Loucy (cell line): ENCODE measurements at regions not wholly inside any gene's neighbourhood (a gene's known extent, or its start where the extent isn't known, plus 50 kb on each side); places are given as distances from the start of the nearest gene placed in this dataset.

Experiments
- H2AFZ ChIP-seq: fragments of 200-600 bp; sonication (generic); 2 replicates; pipeline ENCODE4 v1.6.0; 2016; ENCODE audit warnings: antibody characterized with exemption, mild to moderate bottlenecking, low read length, moderate library complexity
- H3F3A ChIP-seq: fragments of 200-600 bp; 2 replicates; pipeline ENCODE4 v1.6.0; 2016; ENCODE audit warnings: antibody characterized with exemption, low read depth, mild to moderate bottlenecking
- H3K27me3 ChIP-seq: fragments of 200-600 bp; sonication (generic); 2 replicates; pipeline ENCODE4 v1.6.1; 2014; ENCODE audit warnings: low read length, mild to moderate bottlenecking; ENCODE audit not compliant: insufficient read depth, poor library complexity, severe bottlenecking
- H3K36me3 ChIP-seq: fragments of 200-600 bp; sonication (generic); 2 replicates; pipeline ENCODE4 v1.6.1; 2016; ENCODE audit warnings: low read length; ENCODE audit not compliant: insufficient read depth
- H3K4me1 ChIP-seq: fragments of 200-600 bp; sonication (generic); 2 replicates; pipeline ENCODE4 v1.5.1; 2014; ENCODE audit warnings: low read length, mild to moderate bottlenecking; ENCODE audit not compliant: insufficient read depth, poor library complexity, severe bottlenecking
- H3K4me2 ChIP-seq: fragments of 200-600 bp; sonication (generic); 2 replicates; pipeline ENCODE4 v1.6.0; 2014; ENCODE audit warnings: antibody characterized with exemption, low read length, low read depth, mild to moderate bottlenecking; ENCODE audit not compliant: poor library complexity, severe bottlenecking
- H3K4me3 ChIP-seq: fragments of 200-600 bp; sonication (generic); 2 replicates; pipeline ENCODE4 v1.5.1; 2014; ENCODE audit warnings: low read length, mild to moderate bottlenecking, mixed read lengths; ENCODE audit not compliant: poor library complexity, severe bottlenecking
- H3K79me2 ChIP-seq: fragments of 200-600 bp; sonication (generic); 2 replicates; pipeline ENCODE4 v1.6.1; 2014; ENCODE audit warnings: low read length; ENCODE audit not compliant: insufficient read depth
- H3K9ac ChIP-seq: fragments of 200-600 bp; sonication (generic); 2 replicates; pipeline ENCODE4 v1.6.0; 2014; ENCODE audit warnings: mild to moderate bottlenecking, low read depth, low read length, moderate library complexity; ENCODE audit not compliant: poor library complexity, severe bottlenecking
- H3K9me2 ChIP-seq: fragments of 200-600 bp; sonication (generic); replicated peaks from 2 replicates; pipeline ENCODE4 v1.6.1; 2016; ENCODE audit warnings: low read depth, low read length, mixed read lengths
- H3K9me3 ChIP-seq: fragments of 200-600 bp; sonication (generic); 2 replicates; pipeline ENCODE4 v1.6.1; 2014; ENCODE audit warnings: mild to moderate bottlenecking, antibody characterized with exemption, low read length, low read depth; ENCODE audit not compliant: insufficient read depth
- H4K20me1 ChIP-seq: fragments of 200-600 bp; sonication (generic); 2 replicates; pipeline ENCODE4 v1.6.0; 2014; ENCODE audit warnings: antibody characterized with exemption, low read length, mild to moderate bottlenecking; ENCODE audit not compliant: insufficient read depth, poor library complexity, severe bottlenecking
- CTCF ChIP-seq: fragments of 200-600 bp; sonication (generic); conservative IDR thresholded peaks from 2 replicates; pipeline ENCODE4 v1.5.1; 2014; ENCODE audit warnings: mild to moderate bottlenecking, antibody characterized with exemption, low read length
- EZH2phosphoT487 ChIP-seq: fragments of 200-600 bp; IDR thresholded peaks from 2 replicates; pipeline ENCODE4 v1.6.1; 2018; ENCODE audit warnings: antibody characterized with exemption, mild to moderate bottlenecking, moderate library complexity, borderline replicate concordance

GRCh38 chr4:179755322-179755721, 2313.1 kb upstream of the AGA start:
- H3K4me1 ChIP-seq = no peaks in the 10 kb centered on the region
- H3K4me2 ChIP-seq = no peak overlapping the region
- H3F3A ChIP-seq = no peaks in the 10 kb centered on the region
- no peak overlapping the region for H3K4me3 ChIP-seq
- H3K9me3 ChIP-seq = no peaks in the 10 kb centered on the region
- H3K9ac ChIP-seq = no peak overlapping the region
- H3K9me2 ChIP-seq = no peaks in the 10 kb centered on the region
- no peak overlapping the region for H2AFZ ChIP-seq
- no peaks in the 10 kb centered on the region for H3K27me3 ChIP-seq
- no peaks in the 10 kb centered on the region for H4K20me1 ChIP-seq
- H3K79me2 ChIP-seq = no peaks in the 10 kb centered on the region
- no peak for TF ChIP-seq CTCF
- no peak for TF ChIP-seq EZH2phosphoT487
- H3K36me3 ChIP-seq = no peaks in the 10 kb centered on the region

GRCh38 chr4:179757641-179758040, 2315.4 kb upstream of the AGA start:
- Histone ChIP-seq H3K27me3 (no peaks in the 10 kb centered on the region), H3K4me1 (no peaks in the 10 kb centered on the region), H3K79me2 (no peaks in the 10 kb centered on the region), H3K9ac (no peak overlapping the region), H4K20me1 (no peaks in the 10 kb centered on the region), H3K4me3 (no peak overlapping the region), H3K9me2 (no peaks in the 10 kb centered on the region), H2AFZ (no peak overlapping the region), H3F3A (no peaks in the 10 kb centered on the region), H3K36me3 (no peaks in the 10 kb centered on the region), H3K4me2 (no peak overlapping the region), H3K9me3 (no peaks in the 10 kb centered on the region)
- TF ChIP-seq CTCF (no peak), EZH2phosphoT487 (no peak)

- TF ChIP-seq CTCF (no peak), EZH2phosphoT487 (no peak)
- H4K20me1 ChIP-seq = no peaks in the 10 kb centered on the region
- H3K79me2 ChIP-seq = no peaks in the 10 kb centered on the region
- H3K9me3 ChIP-seq = no peaks in the 10 kb centered on the region
- no peak overlapping the region for H3K9ac ChIP-seq
- H3K36me3 ChIP-seq = no peaks in the 10 kb centered on the region
- H3K4me2 ChIP-seq = no peak overlapping the region
- H3K9me2 ChIP-seq = no peaks in the 10 kb centered on the region
- no peaks in the 10 kb centered on the region for H3F3A ChIP-seq
- no peaks in the 10 kb centered on the region for H3K4me1 ChIP-seq
- no peaks in the 10 kb centered on the region for H3K27me3 ChIP-seq
- H3K4me3 ChIP-seq = no peak overlapping the region
- H2AFZ ChIP-seq = no peak overlapping the region
Measured at GRCh38 chr4:179762840-179763239, 2320.6 kb upstream of the AGA start.
